Femur (tissue), 1 donor: ENCODE measurements at regions not wholly inside any gene's neighbourhood (a gene's known extent, or its start where the extent isn't known, plus 50 kb on each side); places are given as distances from the start of the nearest gene placed in this dataset.

Source experiments
- DNase-seq: peaks from one replicate; pipeline ENCODE4 v3.0.0-alpha.2; 2017

- peak; percentile 7 for DNase-seq
Measured at GRCh38 chr15:66933932-66934867, 131.2 kb upstream of the SMAD3 start.

GRCh38 chr15:66934868-66935520 is 130.4 kb upstream of the SMAD3 start:
- no peak for DNase-seq

GRCh38 chr15:66935688-66936087 is 129.7 kb upstream of the SMAD3 start:
- DNase-seq = no peak

GRCh38 chr15:66936109-66936860 is 129.1 kb upstream of the SMAD3 start:
- DNase-seq = peak; percentile 79

GRCh38 chr15:66936861-66937582 is 128.4 kb upstream of the SMAD3 start:
- DNase-seq = peak; percentile 16

- no peak for DNase-seq
Measured at GRCh38 chr15:66937588-66937987, 127.8 kb upstream of the SMAD3 start.

GRCh38 chr15:66938114-66938830 is 127.1 kb upstream of the SMAD3 start:
- no peak for DNase-seq

- DNase-seq = no peak
Measured at GRCh38 chr15:66939016-66939415, 126.4 kb upstream of the SMAD3 start.

GRCh38 chr15:66939451-66940023 is 125.9 kb upstream of the SMAD3 start:
- DNase-seq = no peak

- DNase-seq = no peak
Measured at GRCh38 chr15:66940368-66940767, 125.0 kb upstream of the SMAD3 start.

- peak; percentile 63 for DNase-seq
Measured at GRCh38 chr15:66941108-66941711, 124.2 kb upstream of the SMAD3 start.

GRCh38 chr15:66941791-66942190 is 123.6 kb upstream of the SMAD3 start:
- no peak for DNase-seq

- no peak for DNase-seq
Measured at GRCh38 chr15:66942649-66943390, 122.6 kb upstream of the SMAD3 start.

- no peak for DNase-seq
Measured at GRCh38 chr15:66943456-66944095, 121.8 kb upstream of the SMAD3 start.

- DNase-seq = no peak
Measured at GRCh38 chr15:66944121-66944520, 121.3 kb upstream of the SMAD3 start.

- DNase-seq = no peak
Measured at GRCh38 chr15:66945286-66945685, 120.1 kb upstream of the SMAD3 start.

- DNase-seq = no peak
Measured at GRCh38 chr15:66945842-66946241, 119.6 kb upstream of the SMAD3 start.

GRCh38 chr15:66946578-66947164 is 118.7 kb upstream of the SMAD3 start:
- DNase-seq = peak; percentile 83

- no peak for DNase-seq
Measured at GRCh38 chr15:66947471-66947870, 117.9 kb upstream of the SMAD3 start.

- no peak for DNase-seq
Measured at GRCh38 chr15:66948294-66948693, 117.1 kb upstream of the SMAD3 start.
